Prostate gland (tissue), 2 donors: ENCODE measurements at regions not wholly inside any gene's neighbourhood (a gene's known extent, or its start where the extent isn't known, plus 50 kb on each side); places are given as distances from the start of the nearest gene placed in this dataset.

Experiments used
- POLR2AphosphoS5 ChIP-seq: sonication (generic); formaldehyde crosslinking; IDR thresholded peaks from one replicate; pipeline ENCODE4 v1.6.1; 2017; ENCODE audit warnings: antibody characterized with exemption
- TF ChIP-seq, protein P1 (sequence below), 4 experiments: fragments of 200-600 bp in 2 of 4; fragments of 450-650 bp in 2 of 4; sonication (generic) in 2 of 4; IDR thresholded peaks; 1 replicate in 3 of 4; 2 replicates in 1 of 4; pipeline ENCODE4 v1.5.1; 2016 to 2019; ENCODE audit warnings: antibody characterized with exemption in 4 of 4, mild to moderate bottlenecking in 2 of 4, moderate library complexity in 2 of 4

DNA sequence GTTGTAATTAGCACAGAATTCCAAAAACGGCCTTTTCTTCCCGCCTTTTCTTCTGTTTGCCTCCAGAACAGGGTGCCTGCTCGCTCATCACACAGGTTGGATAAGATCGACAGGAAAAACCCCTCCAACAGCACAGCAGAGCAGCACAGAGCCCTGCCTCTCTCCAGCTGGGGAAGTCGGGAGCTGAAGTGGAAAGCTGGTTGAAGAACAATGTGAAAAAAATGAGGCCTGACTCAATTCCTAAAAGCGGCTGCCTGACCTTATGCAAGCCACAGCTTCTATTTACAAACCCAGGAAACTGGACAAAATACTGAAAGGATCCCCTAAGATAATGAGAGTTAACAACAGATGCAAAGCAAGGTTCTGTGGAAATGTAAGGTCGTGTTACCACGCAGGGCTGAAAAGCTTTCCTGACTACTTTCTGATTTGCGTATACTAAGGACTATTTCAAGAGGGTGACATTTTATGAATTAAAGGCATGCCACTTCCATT is 116.9 kb downstream of the TTLL2 start:
- TF ChIP-seq POLR2AphosphoS5: no peak
- TF ChIP-seq, protein P1, sequence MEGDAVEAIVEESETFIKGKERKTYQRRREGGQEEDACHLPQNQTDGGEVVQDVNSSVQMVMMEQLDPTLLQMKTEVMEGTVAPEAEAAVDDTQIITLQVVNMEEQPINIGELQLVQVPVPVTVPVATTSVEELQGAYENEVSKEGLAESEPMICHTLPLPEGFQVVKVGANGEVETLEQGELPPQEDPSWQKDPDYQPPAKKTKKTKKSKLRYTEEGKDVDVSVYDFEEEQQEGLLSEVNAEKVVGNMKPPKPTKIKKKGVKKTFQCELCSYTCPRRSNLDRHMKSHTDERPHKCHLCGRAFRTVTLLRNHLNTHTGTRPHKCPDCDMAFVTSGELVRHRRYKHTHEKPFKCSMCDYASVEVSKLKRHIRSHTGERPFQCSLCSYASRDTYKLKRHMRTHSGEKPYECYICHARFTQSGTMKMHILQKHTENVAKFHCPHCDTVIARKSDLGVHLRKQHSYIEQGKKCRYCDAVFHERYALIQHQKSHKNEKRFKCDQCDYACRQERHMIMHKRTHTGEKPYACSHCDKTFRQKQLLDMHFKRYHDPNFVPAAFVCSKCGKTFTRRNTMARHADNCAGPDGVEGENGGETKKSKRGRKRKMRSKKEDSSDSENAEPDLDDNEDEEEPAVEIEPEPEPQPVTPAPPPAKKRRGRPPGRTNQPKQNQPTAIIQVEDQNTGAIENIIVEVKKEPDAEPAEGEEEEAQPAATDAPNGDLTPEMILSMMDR (IDR thresholded peaks at IDR 0.05): no peak
